GM12878 (cell line): ENCODE measurements at regions not wholly inside any gene's neighbourhood (a gene's known extent, or its start where the extent isn't known, plus 50 kb on each side); places are given as distances from the start of the nearest gene placed in this dataset.

Source experiments
- ATAC-seq: fragments of 200-7000 bp; cut with Tn5 transposase; 3 replicates; pipeline ENCODE4 v1.9.1; 2020; ENCODE audit warnings: mild to moderate bottlenecking, moderate library complexity
- BruUV-seq: library from RNA; stranded (reverse); fragments of 400-500 nt; replicated peaks from 2 replicates; lab custom pipeline; 2021; lab: Mats Ljungman, UMichigan
- CTCF ChIA-PET: fragments of 300-600 bp; sonication (Branson Sonifier 250); formaldehyde crosslinking; extraction: SDS; loops from one replicate; lab custom pipeline; 2021; ENCODE audit warnings: inconsistent platforms; lab: Yijun Ruan, JAX
- POLR2A ChIA-PET: fragments of 350-600 bp; formaldehyde crosslinking; extraction: SDS; loops from one replicate; lab custom pipeline; 2021; ENCODE audit warnings: inconsistent platforms; lab: Charles Lee
- RAD21 ChIA-PET: fragments of 300-600 bp; sonication (Branson Sonifier 250); formaldehyde crosslinking; loops from one replicate; lab custom pipeline; 2023; ENCODE audit warnings: antibody characterized with exemption; ENCODE audit not compliant: unreplicated experiment; lab: Charles Lee
- SMC1A ChIA-PET: fragments of 300-600 bp; sonication (Branson Sonifier 250); formaldehyde crosslinking; loops from one replicate; lab custom pipeline; 2023; ENCODE audit not compliant: unreplicated experiment, uncharacterized antibody; lab: Charles Lee
- DNase-seq: peaks from one replicate; pipeline ENCODE4 v3.0.0-alpha.2; 2011; ENCODE audit warnings: low read depth, low spot score
- FAIRE-seq: peaks from 3 replicates; lab custom pipeline; 2011; peaks lifted over from hg19 to GRCh38; lab: Jason Lieb, UNC
- H2AFZ ChIP-seq: 2 replicates; pipeline ENCODE4 v1.6.0; 2011; ENCODE audit warnings: low read depth, low read length, control low read depth; ENCODE audit not compliant: control insufficient read depth
- H3K27ac ChIP-seq: 2 replicates; pipeline ENCODE4 v1.5.1; 2011; ENCODE audit warnings: control low read depth; ENCODE audit not compliant: control insufficient read depth, insufficient read depth
- H3K27me3 ChIP-seq, 2 experiments: replicated peaks in 1 of 2; 2 replicates each; pipeline versions ENCODE4 v1.6.0 to v1.6.1; 2011; ENCODE audit warnings: low read length in 1 of 2; ENCODE audit not compliant: control insufficient read depth in 2 of 2, insufficient read depth in 2 of 2
- H3K36me3 ChIP-seq, 2 experiments: 2 replicates each; pipeline ENCODE4 v1.5.1; 2011; ENCODE audit warnings: low read length in 1 of 2; ENCODE audit not compliant: control insufficient read depth in 2 of 2, insufficient read depth in 2 of 2
- H3K4me1 ChIP-seq: 2 replicates; pipeline ENCODE4 v1.6.1; 2011; ENCODE audit warnings: mild to moderate bottlenecking, low read length, moderate library complexity, mixed read lengths; ENCODE audit not compliant: control insufficient read depth, insufficient read depth
- H3K4me2 ChIP-seq: 2 replicates; pipeline ENCODE4 v1.6.0; 2011; ENCODE audit warnings: control low read depth; ENCODE audit not compliant: control insufficient read depth, insufficient read depth
- H3K4me3 ChIP-seq: fragments of 200-600 bp; sonication (generic); 2 replicates; pipeline ENCODE4 v1.5.1; 2016
- H3K79me2 ChIP-seq: 2 replicates; pipeline ENCODE4 v1.6.0; 2011; ENCODE audit warnings: low read length; ENCODE audit not compliant: control insufficient read depth, insufficient read depth
- H3K9ac ChIP-seq: 2 replicates; pipeline ENCODE4 v1.8.0; 2011; ENCODE audit warnings: low read length, control low read depth, mixed read lengths; ENCODE audit not compliant: control insufficient read depth, insufficient read depth
- H3K9me3 ChIP-seq: replicated peaks from 3 replicates; pipeline ENCODE4 v1.5.1; 2011; ENCODE audit warnings: mild to moderate bottlenecking, low read length; ENCODE audit not compliant: control insufficient read depth, insufficient read depth
- H4K20me1 ChIP-seq: 2 replicates; pipeline ENCODE4 v1.6.0; 2011; ENCODE audit not compliant: control insufficient read depth, insufficient read depth
- CHD1 ChIP-seq: IDR thresholded peaks from 2 replicates; pipeline ENCODE4 v1.6.1; 2012; ENCODE audit warnings: low read depth, low read length, improper control_type of control experiment
- CREM ChIP-seq: IDR thresholded peaks from 2 replicates; pipeline ENCODE4 v1.6.1; 2014; ENCODE audit warnings: antibody characterized with exemption, low read depth
- EED ChIP-seq: sonication (generic); IDR thresholded peaks from 2 replicates; pipeline ENCODE4 v1.6.1; 2016; ENCODE audit warnings: antibody characterized with exemption, low read depth
- ESRRA ChIP-seq: IDR thresholded peaks from 2 replicates; pipeline ENCODE4 v1.6.1; 2012; ENCODE audit warnings: mild to moderate bottlenecking, low read length, improper control_type of control experiment
- EZH2 ChIP-seq: IDR thresholded peaks from 2 replicates; pipeline ENCODE4 v1.6.1; 2012; ENCODE audit warnings: low read depth, mild to moderate bottlenecking, control low read depth, inconsistent platforms, low read length, borderline replicate concordance; ENCODE audit not compliant: control insufficient read depth
- GATAD2B ChIP-seq: fragments of 450-650 bp; conservative IDR thresholded peaks from 2 replicates; pipeline ENCODE4 v1.6.1; 2017; ENCODE audit warnings: low read depth, mild to moderate bottlenecking, moderate library complexity
- MTA2 ChIP-seq: fragments of 450-650 bp; IDR thresholded peaks from 2 replicates; pipeline ENCODE4 v1.6.1; 2016; ENCODE audit warnings: low read depth, mild to moderate bottlenecking, moderate library complexity
- MXI1 ChIP-seq: fragments of 150-350 bp; IDR thresholded peaks from 2 replicates; pipeline ENCODE4 v1.6.1; 2011; ENCODE audit warnings: low read depth, mild to moderate bottlenecking, inconsistent platforms, low read length, improper control_type of control experiment
- POLR2AphosphoS2 ChIP-seq: IDR thresholded peaks from 2 replicates; pipeline ENCODE4 v1.6.1; 2011; ENCODE audit warnings: low read depth, mild to moderate bottlenecking, low read length, improper control_type of control experiment, moderate library complexity
- RBBP5 ChIP-seq: fragments of 200-600 bp; sonication (generic); conservative IDR thresholded peaks from 2 replicates; pipeline ENCODE4 v1.6.1; 2016
- SIX5 ChIP-seq: IDR thresholded peaks from 2 replicates; pipeline ENCODE4 v1.6.1; 2011; ENCODE audit warnings: mild to moderate bottlenecking, low read depth, low read length, moderate library complexity; ENCODE audit not compliant: severe bottlenecking
- SREBF2 ChIP-seq: IDR thresholded peaks from 2 replicates; pipeline ENCODE4 v1.6.1; 2012; ENCODE audit warnings: mild to moderate bottlenecking, low read length
- STAT1 ChIP-seq: fragments of 450-650 bp; conservative IDR thresholded peaks from 2 replicates; pipeline ENCODE4 v1.6.1; 2014; ENCODE audit warnings: antibody characterized with exemption, mild to moderate bottlenecking
- TBL1XR1 ChIP-seq: IDR thresholded peaks from 2 replicates; pipeline ENCODE4 v1.6.1; 2012; ENCODE audit warnings: low read depth, low read length, improper control_type of control experiment
- YBX1 ChIP-seq: fragments of 450-650 bp; IDR thresholded peaks from 2 replicates; pipeline ENCODE4 v1.6.1; 2016; ENCODE audit warnings: antibody characterized with exemption
- WGBS: methylation state at CpG from one replicate; pipeline ENCODE4 v1.1.6; 2016; ENCODE audit warnings: low lambda C conversion rate; ENCODE audit not compliant: insufficient replicate concordance, insufficient coverage; ENCODE audit errors: missing lambda C conversion rate; 5-methylcytosine and 5-hydroxymethylcytosine counted together
- in situ Hi-C: fragments of 300-500 bp; cut with MboI; formaldehyde crosslinking; loops from 9 replicates; pipeline ENCODE4 v1.14.3; 2018; ENCODE audit warnings: mixed read lengths
- intact Hi-C: fragments of 100-400 bp; cut with micrococcal nuclease; formaldehyde crosslinking; loops from one replicate; pipeline ENCODE4 v1.14.2; 2022; ENCODE audit not compliant: unreplicated experiment
- TF ChIP-seq, protein P1 (sequence below): IDR thresholded peaks from 2 replicates; pipeline ENCODE4 v1.6.1; 2012; ENCODE audit warnings: mild to moderate bottlenecking, low read depth, low read length

DNA sequence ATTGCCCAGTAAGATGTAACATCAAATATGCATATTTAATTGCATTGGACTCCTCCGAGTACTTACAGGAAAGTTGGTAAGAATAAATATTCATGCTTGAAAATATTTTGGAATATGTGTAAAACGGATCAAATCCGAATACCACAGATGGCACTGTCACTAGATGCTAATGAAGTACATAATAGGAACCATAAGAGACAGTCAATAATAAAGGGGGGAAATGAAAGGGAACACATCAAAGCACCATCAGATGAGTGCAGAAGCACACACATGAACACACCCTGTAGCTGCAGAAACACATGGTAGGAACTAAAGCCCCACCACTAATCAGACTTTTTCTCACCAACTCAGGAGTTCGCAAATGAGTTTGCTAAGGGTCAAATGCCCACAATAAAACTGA, 52.2 kb upstream of the PAGE5 start:
- no peak for TF ChIP-seq YBX1
- TF ChIP-seq EED, result no peak
- TF ChIP-seq STAT1, result no peak
- TF ChIP-seq GATAD2B, result no peak
- no peak for TF ChIP-seq MXI1
- TF ChIP-seq, protein P1, sequence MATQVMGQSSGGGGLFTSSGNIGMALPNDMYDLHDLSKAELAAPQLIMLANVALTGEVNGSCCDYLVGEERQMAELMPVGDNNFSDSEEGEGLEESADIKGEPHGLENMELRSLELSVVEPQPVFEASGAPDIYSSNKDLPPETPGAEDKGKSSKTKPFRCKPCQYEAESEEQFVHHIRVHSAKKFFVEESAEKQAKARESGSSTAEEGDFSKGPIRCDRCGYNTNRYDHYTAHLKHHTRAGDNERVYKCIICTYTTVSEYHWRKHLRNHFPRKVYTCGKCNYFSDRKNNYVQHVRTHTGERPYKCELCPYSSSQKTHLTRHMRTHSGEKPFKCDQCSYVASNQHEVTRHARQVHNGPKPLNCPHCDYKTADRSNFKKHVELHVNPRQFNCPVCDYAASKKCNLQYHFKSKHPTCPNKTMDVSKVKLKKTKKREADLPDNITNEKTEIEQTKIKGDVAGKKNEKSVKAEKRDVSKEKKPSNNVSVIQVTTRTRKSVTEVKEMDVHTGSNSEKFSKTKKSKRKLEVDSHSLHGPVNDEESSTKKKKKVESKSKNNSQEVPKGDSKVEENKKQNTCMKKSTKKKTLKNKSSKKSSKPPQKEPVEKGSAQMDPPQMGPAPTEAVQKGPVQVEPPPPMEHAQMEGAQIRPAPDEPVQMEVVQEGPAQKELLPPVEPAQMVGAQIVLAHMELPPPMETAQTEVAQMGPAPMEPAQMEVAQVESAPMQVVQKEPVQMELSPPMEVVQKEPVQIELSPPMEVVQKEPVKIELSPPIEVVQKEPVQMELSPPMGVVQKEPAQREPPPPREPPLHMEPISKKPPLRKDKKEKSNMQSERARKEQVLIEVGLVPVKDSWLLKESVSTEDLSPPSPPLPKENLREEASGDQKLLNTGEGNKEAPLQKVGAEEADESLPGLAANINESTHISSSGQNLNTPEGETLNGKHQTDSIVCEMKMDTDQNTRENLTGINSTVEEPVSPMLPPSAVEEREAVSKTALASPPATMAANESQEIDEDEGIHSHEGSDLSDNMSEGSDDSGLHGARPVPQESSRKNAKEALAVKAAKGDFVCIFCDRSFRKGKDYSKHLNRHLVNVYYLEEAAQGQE, result no peak
- TF ChIP-seq SREBF2, result no peak
- no peak for TF ChIP-seq SIX5
- no peak for TF ChIP-seq MTA2
- no peak for TF ChIP-seq POLR2AphosphoS2
- TF ChIP-seq RBBP5, result no peak
- no peak for TF ChIP-seq CREM
- TF ChIP-seq CHD1, result no peak
- no peak for TF ChIP-seq EZH2
- no peak for TF ChIP-seq ESRRA
- no peak for TF ChIP-seq TBL1XR1
- intact Hi-C loops, result loop anchor here (10.0 kb wide), 1 partner anchor 177 kb away; no protein-coding TSS in a partner anchor
- no peaks in the 10 kb centered on the region for H3K79me2 ChIP-seq
- BruUV-seq, result no TSS peak
- ChIA-PET RAD21 (no interaction called here), SMC1A (no interaction called here), CTCF (no interaction called here), POLR2A (no interaction called here)
- H2AFZ ChIP-seq, result no peak overlapping the region
- no peaks in the 10 kb centered on the region; the same call in 2 of the 3 replicates for H3K9me3 ChIP-seq
- no peaks in the 10 kb centered on the region for H3K36me3 ChIP-seq
- no peaks in the 10 kb centered on the region for H3K4me1 ChIP-seq
- 50% methylated on average over 4 of the region's 4 CpGs for WGBS
- H3K27ac ChIP-seq, result no peak overlapping the region
- no peak overlapping the region for H3K4me3 ChIP-seq
- no peak overlapping the region for H3K9ac ChIP-seq
- in situ Hi-C loops, result loop anchor here (25.0 kb wide), 3 partner anchors 94 to 1394 kb away; partner anchors contain the start of genes KLF8, PAGE3 and UBQLN2
- no peaks in the 10 kb centered on the region for H3K27me3 ChIP-seq
- no peak for FAIRE-seq
- ATAC-seq, result no peak
- no peaks in the 10 kb centered on the region for H4K20me1 ChIP-seq
- no peak for DNase-seq
- no peak overlapping the region for H3K4me2 ChIP-seq
